ENCODE measurements at regions not wholly inside any gene's neighbourhood (a gene's known extent, or its start where the extent isn't known, plus 50 kb on each side); places are given as distances from the start of the nearest gene placed in this dataset.
"Not testable (repeated sequence)": the region's sequence is repeated elsewhere in the genome, so short reads cannot be mapped to it uniquely, and the experiment has no call there.

DNA sequence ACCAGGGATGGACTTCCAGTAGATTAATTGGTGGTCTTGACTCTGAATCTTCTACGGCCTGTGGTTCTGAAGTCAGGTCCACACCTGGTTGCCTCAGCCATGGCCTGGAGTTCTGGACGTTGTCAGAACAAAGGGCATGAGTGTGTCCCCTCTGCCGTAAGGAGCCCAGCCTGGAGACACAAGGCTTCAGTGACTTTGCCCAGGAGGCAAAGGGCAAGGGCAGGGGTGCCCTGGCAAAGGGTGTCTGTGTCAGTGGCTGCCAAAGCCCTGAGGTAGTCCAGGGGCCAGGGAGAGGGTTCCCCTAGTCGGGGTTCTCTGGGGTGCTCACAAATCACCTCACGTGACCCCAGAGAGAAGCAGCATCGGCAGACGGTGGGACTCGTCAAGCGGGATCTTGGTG is 273.2 kb upstream of the ZNF32 start:
- no peaks in the 10 kb centered on the region for H3K27me3 ChIP-seq (ENCODE audit: control insufficient read depth in 4 of 4, insufficient read depth in 4 of 4, low read length in 3 of 4)
- H3K36me3 ChIP-seq (ENCODE audit: control insufficient read depth in 4 of 4, insufficient read depth in 3 of 4, low read depth in 1 of 4, low read length in 3 of 4): no peaks in the 10 kb centered on the region
- peak; percentile 23 for DNase-seq (ENCODE audit: low spot score)
- H3K4me3 ChIP-seq (ENCODE audit: low read depth in 1 of 3, low read length in 3 of 3): no peak overlapping the region
- no peak for TF ChIP-seq ZBTB33 (IDR thresholded peaks at IDR 0.05)
- TF ChIP-seq FOXA1 (IDR thresholded peaks at IDR 0.05): no peak
- no peak for TF ChIP-seq NR2F2 (IDR thresholded peaks at IDR 0.05)
- TF ChIP-seq EGR1 (IDR thresholded peaks at IDR 0.05; ENCODE audit: low read depth in 2 of 2): no peak
- 87% methylated on average over 9 of the region's 9 CpGs for whole genome bisulfite sequencing
- H3K27ac ChIP-seq (ENCODE audit: low read depth in 1 of 2, low read length in 2 of 2): no peak overlapping the region
- H3K9me3 ChIP-seq (ENCODE audit: control insufficient read depth in 4 of 4, low read length in 3 of 4): no peaks in the 10 kb centered on the region
- H3K9ac ChIP-seq (ENCODE audit: low read depth in 1 of 2, low read length in 2 of 2): no peak overlapping the region
- H3K4me1 ChIP-seq (ENCODE audit: control insufficient read depth in 4 of 4, insufficient read depth in 4 of 4, low read length in 3 of 4): no peaks in the 10 kb centered on the region

DNA sequence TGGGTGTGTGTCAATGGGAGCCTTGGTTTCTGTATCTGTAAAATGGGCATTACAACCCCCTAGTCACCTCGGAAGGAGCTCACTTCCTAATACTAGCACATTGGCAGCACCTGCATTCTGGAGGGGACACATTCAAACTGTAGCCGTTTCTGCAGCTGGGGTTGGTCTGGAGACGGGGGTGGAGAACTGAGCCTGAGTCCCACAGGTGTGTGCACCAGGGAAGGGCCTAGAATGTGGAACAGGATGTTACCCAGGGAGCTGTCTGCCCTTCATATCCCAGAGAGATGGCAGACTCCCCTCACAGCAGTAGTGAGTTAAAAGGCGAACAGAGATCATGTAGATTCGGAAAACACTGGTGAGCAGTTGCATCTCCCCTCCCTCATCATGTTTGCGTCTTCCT is 272.8 kb upstream of the ZNF32 start:
- no peak overlapping the region for H3K9ac ChIP-seq (ENCODE audit: low read depth in 1 of 2, low read length in 2 of 2)
- peak; percentile 17 for DNase-seq (ENCODE audit: low spot score)
- WGBS: 91% methylated on average over 6 of the region's 6 CpGs
- no peak overlapping the region for H3K27ac ChIP-seq (ENCODE audit: low read depth in 1 of 2, low read length in 2 of 2)
- no peaks in the 10 kb centered on the region for H3K36me3 ChIP-seq (ENCODE audit: control insufficient read depth in 4 of 4, insufficient read depth in 3 of 4, low read depth in 1 of 4, low read length in 3 of 4)
- no peaks in the 10 kb centered on the region for H3K27me3 ChIP-seq (ENCODE audit: control insufficient read depth in 4 of 4, insufficient read depth in 4 of 4, low read length in 3 of 4)
- TF ChIP-seq, protein P1, sequence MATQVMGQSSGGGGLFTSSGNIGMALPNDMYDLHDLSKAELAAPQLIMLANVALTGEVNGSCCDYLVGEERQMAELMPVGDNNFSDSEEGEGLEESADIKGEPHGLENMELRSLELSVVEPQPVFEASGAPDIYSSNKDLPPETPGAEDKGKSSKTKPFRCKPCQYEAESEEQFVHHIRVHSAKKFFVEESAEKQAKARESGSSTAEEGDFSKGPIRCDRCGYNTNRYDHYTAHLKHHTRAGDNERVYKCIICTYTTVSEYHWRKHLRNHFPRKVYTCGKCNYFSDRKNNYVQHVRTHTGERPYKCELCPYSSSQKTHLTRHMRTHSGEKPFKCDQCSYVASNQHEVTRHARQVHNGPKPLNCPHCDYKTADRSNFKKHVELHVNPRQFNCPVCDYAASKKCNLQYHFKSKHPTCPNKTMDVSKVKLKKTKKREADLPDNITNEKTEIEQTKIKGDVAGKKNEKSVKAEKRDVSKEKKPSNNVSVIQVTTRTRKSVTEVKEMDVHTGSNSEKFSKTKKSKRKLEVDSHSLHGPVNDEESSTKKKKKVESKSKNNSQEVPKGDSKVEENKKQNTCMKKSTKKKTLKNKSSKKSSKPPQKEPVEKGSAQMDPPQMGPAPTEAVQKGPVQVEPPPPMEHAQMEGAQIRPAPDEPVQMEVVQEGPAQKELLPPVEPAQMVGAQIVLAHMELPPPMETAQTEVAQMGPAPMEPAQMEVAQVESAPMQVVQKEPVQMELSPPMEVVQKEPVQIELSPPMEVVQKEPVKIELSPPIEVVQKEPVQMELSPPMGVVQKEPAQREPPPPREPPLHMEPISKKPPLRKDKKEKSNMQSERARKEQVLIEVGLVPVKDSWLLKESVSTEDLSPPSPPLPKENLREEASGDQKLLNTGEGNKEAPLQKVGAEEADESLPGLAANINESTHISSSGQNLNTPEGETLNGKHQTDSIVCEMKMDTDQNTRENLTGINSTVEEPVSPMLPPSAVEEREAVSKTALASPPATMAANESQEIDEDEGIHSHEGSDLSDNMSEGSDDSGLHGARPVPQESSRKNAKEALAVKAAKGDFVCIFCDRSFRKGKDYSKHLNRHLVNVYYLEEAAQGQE (IDR thresholded peaks at IDR 0.05): no peak
- H3K4me3 ChIP-seq (ENCODE audit: low read depth in 1 of 3, low read length in 3 of 3): no peak overlapping the region
- no peaks in the 10 kb centered on the region for H3K9me3 ChIP-seq (ENCODE audit: control insufficient read depth in 4 of 4, low read length in 3 of 4)
- H3K4me1 ChIP-seq (ENCODE audit: control insufficient read depth in 4 of 4, insufficient read depth in 4 of 4, low read length in 3 of 4): no peaks in the 10 kb centered on the region

DNA sequence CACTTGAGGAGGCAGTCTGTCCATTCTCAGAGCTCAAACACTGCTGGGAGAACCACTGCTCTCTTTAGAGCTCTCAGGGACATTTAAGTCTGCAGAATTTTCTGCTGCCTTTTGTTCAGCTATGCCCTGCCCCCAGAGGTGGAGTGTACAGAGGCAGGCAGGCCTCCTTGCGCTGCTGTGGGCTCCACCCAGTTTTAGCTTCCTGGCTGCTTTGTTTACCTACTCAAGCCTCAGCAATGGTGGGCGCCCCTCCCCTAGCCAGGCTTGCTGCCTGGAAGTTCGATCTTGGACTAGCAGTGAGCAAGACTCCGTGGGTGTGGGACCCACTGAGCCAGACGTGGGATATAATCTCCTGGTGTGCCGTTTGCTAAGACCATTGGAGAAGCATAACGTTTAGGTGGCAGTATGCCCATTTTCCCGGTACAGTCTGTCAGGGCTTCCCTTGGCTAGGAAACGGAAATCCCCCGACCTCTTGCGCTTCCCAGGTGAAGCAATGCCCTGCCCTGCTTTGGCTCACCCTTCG is 271.6 kb upstream of the ZNF32 start:
- H3K27ac ChIP-seq (ENCODE audit: low read depth in 1 of 2, low read length in 2 of 2); H3K4me3 ChIP-seq (ENCODE audit: low read depth in 1 of 3, low read length in 3 of 3); H3K4me1 ChIP-seq (ENCODE audit: control insufficient read depth in 4 of 4, insufficient read depth in 4 of 4, low read length in 3 of 4); H3K27me3 ChIP-seq (ENCODE audit: control insufficient read depth in 4 of 4, insufficient read depth in 4 of 4, low read length in 3 of 4); H3K9me3 ChIP-seq (ENCODE audit: control insufficient read depth in 4 of 4, low read length in 3 of 4); H3K36me3 ChIP-seq (ENCODE audit: control insufficient read depth in 4 of 4, insufficient read depth in 3 of 4, low read depth in 1 of 4, low read length in 3 of 4); H3K9ac ChIP-seq (ENCODE audit: low read depth in 1 of 2, low read length in 2 of 2): not testable (repeated sequence)
- WGBS: 82% methylated on average over 12 of the region's 12 CpGs
- DNase-seq (ENCODE audit: low spot score): peak; percentile 13

- Histone ChIP-seq H3K9me3 (ENCODE audit: control insufficient read depth in 4 of 4, low read length in 3 of 4) (no peaks in the 10 kb centered on the region), H3K4me1 (ENCODE audit: control insufficient read depth in 4 of 4, insufficient read depth in 4 of 4, low read length in 3 of 4) (no peaks in the 10 kb centered on the region), H3K36me3 (ENCODE audit: control insufficient read depth in 4 of 4, insufficient read depth in 3 of 4, low read depth in 1 of 4, low read length in 3 of 4) (no peaks in the 10 kb centered on the region), H3K9ac (ENCODE audit: low read depth in 1 of 2, low read length in 2 of 2) (no peak overlapping the region), H3K27me3 (ENCODE audit: control insufficient read depth in 4 of 4, insufficient read depth in 4 of 4, low read length in 3 of 4) (no peaks in the 10 kb centered on the region), H3K27ac (ENCODE audit: low read depth in 1 of 2, low read length in 2 of 2) (no peak overlapping the region), H3K4me3 (ENCODE audit: low read depth in 1 of 3, low read length in 3 of 3) (no peak overlapping the region)
- TF ChIP-seq MAX (IDR thresholded peaks at IDR 0.05) (no peak), HNF4A (conservative IDR thresholded peaks at IDR 0.05) (no peak), ZBTB33 (IDR thresholded peaks at IDR 0.05) (no peak)
- DNase-seq (ENCODE audit: low spot score): no peak
- WGBS: 82% methylated on average over 8 of the region's 8 CpGs
These were observed 265.1 kb upstream of the ZNF32 start for GRCh38 chr10:43913676-43914235.

Measured in liver (tissue), 7 donors.